Stimulated activated CD8-positive, alpha-beta memory T cell treated with anti-CD3 and anti-CD28 coated beads, Interleukin-7, amount 100 ng/mL, for 48 hours (primary cell): ENCODE measurements at regions not wholly inside any gene's neighbourhood (a gene's known extent, or its start where the extent isn't known, plus 50 kb on each side); places are given as distances from the start of the nearest gene placed in this dataset.

Source experiments
- DNase-seq, 2 donors: peaks; one replicate each; pipeline ENCODE4 v3.0.0-alpha.2; 2020; ENCODE audit warnings: low read depth in 1 of 2; ENCODE audit errors: extremely low read depth in 1 of 2

DNA sequence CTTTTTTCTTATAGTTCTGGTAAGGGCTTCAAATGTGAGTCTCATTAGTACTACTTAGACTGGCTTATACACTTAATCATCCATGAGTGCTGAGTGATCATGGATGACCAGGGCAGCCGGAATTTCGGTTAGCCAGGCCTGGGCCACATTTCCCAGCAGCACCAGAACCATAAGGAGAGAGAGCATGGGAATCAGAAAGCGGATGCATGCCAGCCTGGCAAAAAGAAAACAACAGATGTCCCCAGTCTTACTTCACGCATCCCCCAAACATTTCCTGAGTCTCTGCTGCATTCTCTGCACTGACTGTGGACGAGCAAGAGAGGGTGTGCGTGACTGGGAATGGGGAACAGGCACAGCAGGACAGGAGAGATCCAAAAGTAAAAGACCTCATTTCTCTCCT is 371.1 kb upstream of the ZNF608 start:
- no peak for DNase-seq

DNA sequence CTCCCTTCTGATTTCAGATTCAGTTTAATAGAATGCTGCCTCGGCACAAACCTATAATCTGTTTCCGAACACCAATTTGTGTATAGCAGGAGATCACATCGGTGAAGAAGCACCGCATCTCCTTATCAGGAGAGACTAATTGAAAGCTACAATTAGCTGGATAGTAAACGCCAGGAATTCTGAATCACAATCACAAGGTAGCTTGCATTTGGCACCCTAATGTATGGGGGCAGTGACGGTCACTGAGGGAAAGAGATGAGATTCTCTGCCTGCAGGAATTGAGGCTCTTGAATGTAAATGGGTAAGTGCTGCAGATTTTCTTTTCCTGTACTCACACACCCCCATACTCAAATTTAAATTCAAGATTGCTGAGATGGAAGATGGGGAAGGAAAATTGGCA is 373.6 kb upstream of the ZNF608 start:
- DNase-seq: no peak

DNA sequence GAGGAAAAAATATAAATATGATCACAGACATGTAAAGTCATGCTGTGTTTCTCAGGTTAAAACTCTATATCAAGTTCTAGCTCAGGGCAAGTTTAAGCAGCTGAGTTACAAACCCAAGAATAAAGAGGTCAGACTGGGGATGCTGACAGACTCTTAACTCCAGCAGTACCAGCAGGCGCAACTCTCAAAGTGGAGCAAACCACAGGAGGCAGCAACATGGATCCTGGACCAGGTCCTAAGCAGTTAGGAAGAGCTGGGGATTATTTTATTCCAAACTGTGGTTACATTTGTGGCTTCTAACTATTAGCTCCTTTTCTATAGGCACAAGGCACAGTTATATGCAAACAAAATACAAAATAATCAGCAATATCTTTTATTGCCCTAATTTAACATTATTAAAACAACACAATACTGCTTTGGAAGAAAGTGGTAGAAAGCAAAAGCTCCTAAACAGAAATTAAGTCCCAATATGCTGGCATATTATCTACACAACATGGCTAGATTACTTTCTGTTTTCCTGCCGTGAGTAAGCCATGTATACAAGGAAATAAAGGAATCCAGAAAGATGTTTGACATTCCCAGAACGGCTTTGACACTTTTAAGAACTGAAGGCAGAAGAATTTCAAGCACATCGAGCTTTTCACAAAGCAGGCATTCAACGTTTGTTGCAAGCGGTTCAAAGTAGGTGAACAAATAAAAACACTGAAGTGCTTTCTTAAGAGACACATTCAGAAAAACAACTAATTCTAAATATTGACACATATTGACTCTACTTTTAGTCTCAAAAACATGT is 378.8 kb upstream of the ZNF608 start:
- no peak for DNase-seq

DNA sequence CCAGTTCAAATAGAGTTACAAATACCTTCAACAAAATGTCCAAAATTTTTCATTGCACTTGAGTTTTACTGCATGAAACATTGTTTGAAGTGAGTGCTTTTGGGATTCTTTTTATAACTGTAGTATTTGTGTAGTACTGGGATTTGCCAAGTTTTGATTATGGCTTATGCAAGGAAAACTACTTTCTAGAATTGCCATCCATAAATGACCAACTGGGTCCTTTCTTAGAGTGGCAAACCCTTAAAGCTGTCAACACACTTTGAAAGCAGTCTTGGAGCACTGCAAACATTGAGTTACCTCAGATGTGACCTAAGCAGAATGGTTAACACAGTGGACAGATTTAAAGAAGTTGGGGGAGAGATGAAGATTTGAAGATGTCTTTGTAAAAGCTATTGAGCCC is 379.6 kb upstream of the ZNF608 start:
- no peak for DNase-seq

DNA sequence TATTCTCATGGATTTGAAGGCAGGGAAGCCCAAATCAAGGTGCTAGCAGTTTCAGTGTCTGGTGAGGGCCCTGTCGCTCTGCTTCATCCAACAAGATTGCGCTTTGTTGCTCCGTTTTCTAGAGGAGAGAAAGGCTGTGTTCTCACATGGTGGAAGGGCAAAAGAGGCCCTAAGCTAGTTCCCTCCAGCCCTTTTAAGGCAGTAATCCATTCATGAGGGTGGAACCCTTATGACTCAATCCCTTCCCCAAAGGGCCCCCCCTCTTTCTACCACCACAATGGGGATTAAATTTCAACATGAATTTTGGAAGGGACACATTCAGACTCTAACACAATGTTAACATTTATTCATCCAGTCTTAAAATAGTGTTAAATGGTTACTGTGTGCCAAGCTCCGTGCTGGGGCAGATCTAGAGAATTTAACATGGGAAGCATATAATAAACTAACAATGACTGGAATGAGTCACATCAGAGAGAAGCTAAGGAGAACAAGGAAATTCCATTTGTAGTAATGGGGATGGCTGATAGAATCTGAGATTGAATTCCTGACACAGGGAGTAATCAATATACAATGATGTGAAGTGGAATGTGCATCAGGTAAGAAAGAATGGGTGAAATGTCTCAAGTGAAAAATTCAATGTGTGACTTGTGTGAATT is 382.8 kb upstream of the ZNF608 start:
- no peak for DNase-seq

DNA sequence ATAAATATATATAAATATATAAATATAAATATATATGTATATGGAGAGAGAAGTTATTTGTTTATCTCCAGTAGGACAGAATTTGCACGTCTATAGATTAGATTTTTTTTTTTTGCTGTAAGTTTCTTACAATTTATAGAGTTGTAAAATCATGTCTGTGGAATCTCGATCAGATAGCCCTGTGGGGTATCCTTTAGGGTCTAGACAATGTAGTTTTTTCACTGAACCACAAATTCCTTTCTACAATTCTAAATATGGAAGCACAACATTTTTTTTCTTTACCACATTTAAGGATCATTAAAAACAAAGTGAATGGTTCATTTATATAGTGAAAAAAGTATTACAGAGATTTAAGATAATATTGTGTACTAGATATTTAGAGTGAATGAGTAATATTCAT is 384.2 kb upstream of the ZNF608 start:
- DNase-seq: no peak

DNA sequence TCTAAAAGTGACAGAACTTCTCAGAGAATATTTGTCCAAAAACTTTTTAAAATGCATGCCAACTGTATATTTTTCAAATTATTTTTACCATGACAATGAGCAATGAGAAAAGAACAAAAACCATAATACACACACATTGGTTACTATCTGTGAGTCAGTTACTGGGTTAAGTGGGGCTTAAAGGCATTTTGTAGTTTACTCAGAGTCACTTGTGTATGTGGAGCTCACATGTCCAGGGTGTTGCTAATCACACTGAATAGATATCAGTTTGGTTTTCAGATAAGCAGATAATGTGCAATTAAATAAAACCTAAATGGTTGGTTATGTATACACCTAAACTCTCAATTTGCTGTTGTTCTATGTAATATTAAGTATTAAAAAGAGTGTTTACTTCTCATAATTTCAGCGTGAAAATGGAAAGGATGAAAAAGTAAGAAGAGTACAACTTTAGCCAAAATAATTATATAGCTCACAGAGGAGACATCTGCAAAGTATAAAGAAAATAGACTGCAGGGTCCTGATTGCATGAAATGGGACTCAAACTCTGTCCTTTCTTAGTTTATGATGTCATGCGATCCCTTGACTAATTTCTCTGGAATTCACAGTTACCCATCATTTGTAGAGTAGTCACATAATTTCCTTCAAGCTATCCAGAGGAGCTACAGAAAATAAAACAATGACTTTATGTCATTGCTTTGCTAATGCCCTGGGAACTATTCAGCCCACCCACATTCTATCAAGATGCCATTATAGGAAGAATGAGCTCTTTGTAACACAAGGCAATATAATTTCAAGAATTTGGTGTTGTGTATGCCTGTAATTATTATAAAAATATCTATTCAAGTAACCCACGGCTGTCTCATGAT is 388.0 kb upstream of the ZNF608 start:
- no peak for DNase-seq

DNA sequence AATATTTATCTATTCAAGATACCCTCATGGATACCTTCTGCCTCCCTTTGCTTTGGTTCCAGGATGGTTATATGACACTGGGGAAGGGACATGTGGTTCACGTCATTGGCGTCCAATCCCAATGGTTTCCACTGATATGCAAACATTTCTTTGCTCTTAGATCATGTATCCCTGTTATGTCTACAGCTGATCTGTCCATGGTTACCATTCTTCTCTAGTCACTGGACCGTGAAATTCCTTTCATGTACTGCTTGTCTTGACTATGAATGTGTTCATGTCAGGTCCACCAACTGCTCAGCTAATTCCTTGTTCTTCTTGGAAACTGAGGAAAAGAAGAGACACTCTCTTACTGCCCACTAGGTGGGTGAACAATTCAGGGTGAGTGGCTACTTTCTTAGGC is 391.1 kb upstream of the ZNF608 start:
- DNase-seq: no peak

DNA sequence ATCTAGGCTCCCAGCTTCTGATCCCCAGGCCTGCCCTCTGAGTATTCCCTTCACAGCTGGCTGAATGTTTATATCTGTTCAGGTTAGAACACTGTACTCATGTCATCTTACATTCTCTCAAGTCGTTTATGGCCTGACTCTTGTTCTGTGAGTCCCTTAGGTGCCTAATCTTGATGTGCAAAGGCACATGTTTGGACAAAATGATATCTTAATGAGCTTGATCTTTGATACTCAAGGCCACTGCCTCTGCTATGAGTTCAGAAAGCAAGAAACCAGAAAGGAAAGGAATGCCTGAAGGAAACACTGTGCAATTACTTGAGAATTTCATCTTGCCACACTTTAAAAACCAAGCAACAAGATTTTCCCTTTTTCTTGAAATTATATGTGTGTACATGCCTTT is 391.8 kb upstream of the ZNF608 start:
- DNase-seq: no peak

DNA sequence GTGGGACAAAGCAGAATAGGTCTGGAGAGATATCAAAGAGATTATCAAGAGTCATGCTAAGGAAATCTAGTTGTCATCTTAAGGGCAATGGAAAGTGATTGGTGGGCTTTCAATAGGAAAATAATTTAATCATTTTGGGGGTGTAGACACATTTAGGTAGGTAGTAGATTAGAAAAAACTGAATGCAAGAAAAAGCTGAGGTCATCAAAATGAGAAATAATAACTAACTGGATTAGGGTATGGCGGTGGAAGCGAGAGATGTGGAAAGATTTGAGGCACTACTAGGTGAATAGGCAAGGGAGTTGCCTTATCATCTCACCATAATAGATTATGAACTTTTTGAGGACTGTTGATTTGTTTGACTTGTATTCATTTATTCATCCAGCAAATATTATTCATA is 393.2 kb upstream of the ZNF608 start:
- no peak for DNase-seq

DNA sequence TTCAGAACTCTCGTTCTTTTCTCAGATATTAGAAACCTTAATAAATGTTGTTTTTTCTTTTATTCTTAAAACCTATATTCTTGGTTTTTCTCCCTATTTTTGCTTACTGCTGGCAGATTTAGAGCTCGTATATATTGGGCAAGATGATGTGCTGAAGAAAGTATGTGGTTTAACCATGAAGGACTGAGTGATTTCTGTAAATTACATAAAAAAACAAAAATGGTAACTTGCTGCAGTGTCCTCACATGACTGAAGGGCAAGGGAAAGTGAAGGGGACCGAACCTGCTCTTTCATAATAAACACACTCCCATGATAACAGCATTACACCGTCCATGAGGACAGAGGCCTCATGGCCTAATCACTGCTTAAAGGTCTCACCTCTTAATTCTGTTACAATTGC is 393.8 kb upstream of the ZNF608 start:
- DNase-seq: no peak

DNA sequence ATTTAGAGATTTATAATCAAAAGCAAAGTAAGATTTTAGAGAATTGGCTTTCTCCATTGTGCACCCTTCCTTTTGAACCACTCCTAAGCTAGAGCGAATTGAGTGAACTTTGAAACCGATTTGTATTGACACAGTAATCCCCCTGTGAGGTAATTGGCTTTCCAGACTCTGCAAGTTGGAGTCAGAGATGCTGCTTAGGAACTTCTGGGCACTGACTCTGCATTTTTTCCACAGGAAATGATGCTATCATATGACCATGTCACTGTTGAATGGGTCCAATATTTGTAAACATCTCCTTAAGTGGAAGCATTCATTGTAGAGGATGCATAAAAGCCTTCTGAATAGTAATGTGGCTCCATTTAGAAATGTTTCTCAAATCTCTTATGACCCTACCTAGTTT is 394.4 kb upstream of the ZNF608 start:
- no peak for DNase-seq

DNA sequence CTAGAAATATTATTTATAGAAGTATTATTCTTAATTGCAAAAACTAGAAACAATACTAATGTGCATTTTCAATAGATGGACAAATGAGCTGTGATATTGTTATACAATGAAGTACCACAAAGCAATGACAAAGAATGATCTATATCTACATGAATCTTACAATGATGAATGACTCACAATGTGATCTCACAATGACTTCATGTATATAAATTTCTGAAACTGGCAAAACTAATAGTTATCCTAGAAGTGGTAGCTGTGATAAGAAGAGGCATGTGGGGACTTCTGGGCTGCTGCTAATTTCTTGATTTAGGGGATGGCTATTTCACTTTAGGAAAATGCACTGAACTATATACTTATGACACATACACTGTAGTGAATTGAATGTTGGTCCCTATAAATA is 396.0 kb upstream of the ZNF608 start:
- no peak for DNase-seq

DNA sequence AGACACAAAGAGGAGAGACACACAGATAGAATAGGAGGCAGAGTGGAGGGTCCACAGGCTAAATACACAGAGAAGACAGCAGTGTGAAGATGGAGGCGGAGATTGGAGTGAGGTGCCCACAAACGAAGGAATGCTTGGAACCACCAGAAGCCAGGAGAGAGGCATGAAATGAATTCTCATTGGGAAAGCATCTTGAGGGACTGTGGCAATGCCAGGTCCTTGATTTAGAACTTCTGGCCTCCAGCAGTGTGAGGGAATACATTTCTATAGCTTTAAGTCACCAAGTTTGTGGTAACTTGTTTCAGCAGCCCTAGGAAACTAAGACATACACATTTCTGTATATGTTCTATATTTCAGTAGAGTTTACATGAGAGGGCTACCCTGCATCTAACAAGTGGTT is 396.6 kb upstream of the ZNF608 start:
- no peak for DNase-seq

DNA sequence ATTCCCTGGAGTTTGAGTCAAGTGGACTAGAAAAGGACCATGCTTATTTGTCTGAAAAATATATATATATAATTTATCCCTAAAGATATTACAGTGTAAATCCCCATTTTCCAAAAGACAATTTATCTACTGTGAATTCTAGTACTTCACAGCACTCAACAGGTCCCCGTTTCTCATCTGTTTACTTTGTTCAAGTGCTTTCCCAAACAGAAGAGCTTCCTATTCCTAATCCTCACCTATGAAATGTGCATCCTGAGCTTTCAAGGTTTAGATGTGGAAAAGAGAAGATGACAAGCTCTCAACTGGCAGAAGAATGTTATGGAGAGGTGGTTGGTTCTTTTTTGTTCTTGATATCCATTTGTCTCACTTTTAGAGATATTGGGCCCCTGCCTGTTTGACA is 401.6 kb upstream of the ZNF608 start:
- no peak for DNase-seq

DNA sequence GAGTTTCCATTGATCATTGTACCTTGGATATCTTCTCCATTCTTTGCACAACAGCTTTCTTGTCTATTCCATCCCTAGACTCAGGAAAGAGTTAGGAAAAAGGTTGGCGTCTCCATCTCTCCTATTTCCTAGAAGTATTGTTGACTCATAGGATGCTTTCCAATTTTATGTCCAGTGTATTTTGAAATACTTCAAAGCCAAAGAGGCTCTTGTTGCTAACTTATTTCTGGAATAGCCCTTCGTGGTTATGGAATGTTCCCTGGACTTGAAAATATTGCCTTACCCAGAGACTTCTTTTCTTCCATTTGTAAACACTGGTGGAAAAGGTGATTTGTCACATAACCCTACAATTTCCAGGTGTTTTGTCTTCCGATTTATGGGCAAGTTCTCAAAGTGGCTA is 402.3 kb upstream of the ZNF608 start:
- no peak for DNase-seq

DNA sequence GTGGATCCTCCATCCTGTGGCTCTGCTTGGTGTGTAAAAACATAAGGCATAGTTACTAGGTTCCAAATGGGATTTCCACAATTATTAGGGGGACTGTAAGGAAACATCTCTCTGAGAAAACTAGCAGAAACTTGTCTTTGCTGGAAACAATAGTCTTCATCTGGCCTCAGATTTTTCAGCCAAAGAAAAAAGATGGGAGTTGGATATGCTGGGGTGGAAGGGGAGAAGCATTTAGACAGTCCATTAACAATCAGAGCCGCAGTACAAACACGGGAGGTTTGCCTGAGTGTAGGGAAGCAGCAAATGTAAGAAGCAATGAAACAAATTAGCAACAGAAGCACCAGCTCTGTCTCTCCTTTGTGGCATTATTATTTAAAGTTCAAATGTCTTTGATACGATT is 402.7 kb upstream of the ZNF608 start:
- no peak for DNase-seq

DNA sequence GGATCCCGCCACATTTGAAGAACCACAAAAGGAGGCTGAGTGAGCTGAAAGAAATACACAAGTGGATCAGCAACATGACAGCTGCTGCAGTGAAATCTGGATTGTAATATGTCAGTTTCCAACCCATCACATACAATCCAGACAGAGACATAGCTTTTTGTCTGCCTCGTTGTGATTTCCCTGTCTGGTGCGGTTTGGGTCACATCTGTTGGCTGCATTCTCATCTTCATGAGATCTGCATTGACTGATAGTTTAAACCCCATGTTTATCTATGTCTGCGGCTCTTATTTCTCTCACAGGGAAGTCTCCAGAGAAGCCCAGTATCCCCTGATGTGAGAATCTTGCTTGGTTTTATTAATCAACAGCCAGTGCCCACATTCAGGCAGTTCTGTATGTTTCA is 403.1 kb upstream of the ZNF608 start:
- DNase-seq: no peak

DNA sequence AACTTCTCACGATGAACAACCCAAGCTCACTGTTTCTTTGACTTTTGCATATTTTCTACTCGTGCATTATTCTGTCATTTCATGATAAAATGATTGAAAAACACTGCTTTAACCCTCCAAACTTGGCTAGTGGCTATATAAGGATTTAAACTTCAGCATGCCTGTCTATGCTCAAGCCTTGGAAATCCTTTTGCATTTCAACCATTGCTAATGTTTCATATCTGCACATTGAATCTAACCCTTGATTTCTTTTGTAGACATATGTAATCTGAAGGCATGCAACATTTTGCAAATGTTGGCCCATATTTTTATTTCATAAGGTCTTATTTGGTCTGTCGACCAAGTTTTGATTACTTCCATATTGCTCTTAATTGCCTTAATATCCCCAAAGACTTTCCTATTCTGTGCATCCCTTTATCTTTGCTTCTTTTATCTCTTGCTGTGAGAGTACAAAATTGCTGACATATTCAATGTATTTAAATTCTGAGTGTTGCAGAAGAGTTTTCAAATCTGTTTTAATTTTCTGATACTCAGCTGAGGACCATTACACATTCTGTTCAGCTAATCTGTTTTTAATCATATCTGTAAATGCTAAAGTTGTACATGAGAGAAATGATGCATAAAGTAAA is 403.7 kb upstream of the ZNF608 start:
- DNase-seq: no peak

DNA sequence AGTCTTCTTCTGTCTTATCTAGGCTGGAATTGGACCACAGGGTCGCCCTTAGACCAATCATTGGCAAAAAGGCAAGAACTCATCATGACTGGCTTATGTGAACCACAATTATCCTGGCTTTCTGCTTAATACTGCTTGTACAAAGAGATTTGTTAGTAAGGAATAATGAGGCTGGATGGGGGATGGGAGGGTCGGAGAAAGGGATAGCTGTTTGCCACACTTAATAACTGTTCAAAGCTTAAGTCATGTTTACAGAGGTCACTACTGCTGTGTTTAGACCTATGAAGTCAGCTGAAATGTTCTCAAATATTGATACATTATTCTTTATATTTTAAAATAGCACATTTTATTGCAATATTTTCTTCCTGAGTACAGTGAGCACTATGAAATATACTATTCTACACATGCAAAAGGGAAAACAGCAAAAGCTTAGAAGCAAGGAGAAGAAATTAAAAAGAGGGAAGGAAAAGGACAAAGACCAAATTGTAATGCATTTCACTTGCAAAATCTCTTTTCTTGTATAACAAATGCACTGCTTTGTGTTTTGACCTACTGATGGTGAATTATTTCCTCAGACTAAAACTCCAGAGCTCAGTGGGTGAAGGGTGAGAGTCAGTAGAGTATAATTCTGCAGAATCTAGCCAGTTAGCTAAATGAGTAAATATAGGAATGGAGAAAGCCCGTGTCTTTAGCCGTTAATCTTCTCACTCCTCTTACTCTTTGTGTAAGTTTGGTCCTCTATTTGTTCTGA is 404.9 kb upstream of the ZNF608 start:
- DNase-seq: no peak

DNA sequence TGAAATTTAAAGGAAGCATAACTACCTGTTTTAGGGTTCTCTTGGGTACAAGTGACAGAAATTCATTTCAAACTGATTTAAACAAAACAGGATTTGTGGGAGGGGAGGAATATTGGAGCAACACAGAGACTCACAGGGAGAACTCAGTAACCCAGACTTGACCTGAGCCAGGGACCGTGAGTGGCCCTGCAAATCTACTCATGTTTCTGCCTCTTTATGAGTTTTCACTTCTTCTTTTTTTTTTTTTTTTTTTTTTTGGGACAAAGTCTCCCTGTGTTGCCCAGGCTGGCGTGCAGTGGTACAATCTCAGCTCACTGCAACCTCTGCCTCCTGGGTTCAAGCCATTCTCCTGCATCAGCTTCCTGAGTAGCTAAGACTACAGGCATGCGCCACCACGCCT is 405.6 kb upstream of the ZNF608 start:
- DNase-seq: no peak
